Cardiac muscle cell (in vitro differentiated cells and primary cell): ENCODE measurements at regions not wholly inside any gene's neighbourhood (a gene's known extent, or its start where the extent isn't known, plus 50 kb on each side); places are given as distances from the start of the nearest gene placed in this dataset.

Experiments used
- DNase-seq, 2 donors: peaks; one replicate each; pipeline versions ENCODE4 v3.0.0 to v3.0.0-alpha.2; 2010 to 2017; ENCODE audit warnings: low read depth in 1 of 2, low spot score in 1 of 2
- H3K27ac ChIP-seq: fragments of 200-600 bp; sonication (generic); 2 replicates; pipeline ENCODE4 v1.5.1; 2016
- H3K27me3 ChIP-seq: fragments of 200-600 bp; sonication (generic); 2 replicates; pipeline ENCODE4 v1.6.0; 2016; ENCODE audit warnings: control low read depth
- H3K36me3 ChIP-seq: fragments of 200-600 bp; sonication (generic); 2 replicates; pipeline ENCODE4 v1.5.1; 2016; ENCODE audit warnings: control low read depth
- H3K4me1 ChIP-seq: fragments of 200-600 bp; sonication (generic); 2 replicates; pipeline ENCODE4 v1.8.1; 2017; ENCODE audit warnings: low read depth, mild to moderate bottlenecking, mixed run types
- H3K4me3 ChIP-seq: fragments of 200-600 bp; sonication (generic); 2 replicates; pipeline ENCODE4 v1.5.1; 2016; ENCODE audit warnings: mild to moderate bottlenecking
- H3K9me3 ChIP-seq: fragments of 200-600 bp; sonication (generic); 2 replicates; pipeline ENCODE4 v1.5.1; 2017; ENCODE audit warnings: low read depth, mild to moderate bottlenecking, control low read depth
- CTCF ChIP-seq: IDR thresholded peaks from 2 replicates; pipeline ENCODE4 v1.5.1; 2012; ENCODE audit warnings: low read depth, mild to moderate bottlenecking, low read length

- H3K9me3 ChIP-seq = no peaks in the 10 kb centered on the region
- no peak overlapping the region for H3K27ac ChIP-seq
- no peak for DNase-seq
- H3K4me1 ChIP-seq = no peaks in the 10 kb centered on the region
- no peaks in the 10 kb centered on the region for H3K36me3 ChIP-seq
- H3K27me3 ChIP-seq = no peaks in the 10 kb centered on the region
- H3K4me3 ChIP-seq = no peak overlapping the region
- TF ChIP-seq CTCF = no peak
These were observed 690.4 kb upstream of the CHORDC1 start for GRCh38 chr11:90913131-90913668.

- Histone ChIP-seq H3K36me3 (no peaks in the 10 kb centered on the region), H3K27ac (no peak overlapping the region), H3K4me3 (no peak overlapping the region), H3K4me1 (no peaks in the 10 kb centered on the region), H3K27me3 (no peaks in the 10 kb centered on the region), H3K9me3 (no peaks in the 10 kb centered on the region)
- no peak for DNase-seq
- no peak for TF ChIP-seq CTCF
These were observed 689.8 kb upstream of the CHORDC1 start for GRCh38 chr11:90912631-90913030.

- H3K4me1 ChIP-seq = no peaks in the 10 kb centered on the region
- no peak for DNase-seq
- no peak overlapping the region for H3K27ac ChIP-seq
- no peaks in the 10 kb centered on the region for H3K27me3 ChIP-seq
- H3K9me3 ChIP-seq = no peaks in the 10 kb centered on the region
- no peaks in the 10 kb centered on the region for H3K36me3 ChIP-seq
- H3K4me3 ChIP-seq = no peak overlapping the region
- TF ChIP-seq CTCF = no peak
These were observed 688.3 kb upstream of the CHORDC1 start for GRCh38 chr11:90911192-90911591.

GRCh38 chr11:90908074-90908473, 685.2 kb upstream of the CHORDC1 start:
- Histone ChIP-seq H3K9me3 (no peaks in the 10 kb centered on the region), H3K4me3 (no peak overlapping the region), H3K4me1 (no peaks in the 10 kb centered on the region), H3K27ac (no peak overlapping the region), H3K27me3 (no peaks in the 10 kb centered on the region), H3K36me3 (no peaks in the 10 kb centered on the region)
- DNase-seq = no peak
- TF ChIP-seq CTCF = no peak

- Histone ChIP-seq H3K27me3 (no peaks in the 10 kb centered on the region), H3K4me1 (no peaks in the 10 kb centered on the region), H3K27ac (no peak overlapping the region), H3K9me3 (no peaks in the 10 kb centered on the region), H3K4me3 (no peak overlapping the region), H3K36me3 (no peaks in the 10 kb centered on the region)
- TF ChIP-seq CTCF = no peak
- no peak for DNase-seq
These were observed 673.0 kb upstream of the CHORDC1 start for GRCh38 chr11:90895850-90896249.

- Histone ChIP-seq H3K9me3 (no peaks in the 10 kb centered on the region), H3K4me3 (no peak overlapping the region), H3K27me3 (no peaks in the 10 kb centered on the region), H3K4me1 (no peaks in the 10 kb centered on the region), H3K27ac (no peak overlapping the region), H3K36me3 (no peaks in the 10 kb centered on the region)
- no peak for TF ChIP-seq CTCF
- DNase-seq = no peak
These were observed 667.5 kb upstream of the CHORDC1 start for GRCh38 chr11:90890347-90890746.
